Germinal center (tissue), 1 donor: ENCODE measurements at regions not wholly inside any gene's neighbourhood (a gene's known extent, or its start where the extent isn't known, plus 50 kb on each side); places are given as distances from the start of the nearest gene placed in this dataset.

Source experiments
- DNase-seq: peaks from one replicate; pipeline ENCODE4 v3.0.0; 2012; ENCODE audit warnings: mixed read lengths, low spot score

DNA sequence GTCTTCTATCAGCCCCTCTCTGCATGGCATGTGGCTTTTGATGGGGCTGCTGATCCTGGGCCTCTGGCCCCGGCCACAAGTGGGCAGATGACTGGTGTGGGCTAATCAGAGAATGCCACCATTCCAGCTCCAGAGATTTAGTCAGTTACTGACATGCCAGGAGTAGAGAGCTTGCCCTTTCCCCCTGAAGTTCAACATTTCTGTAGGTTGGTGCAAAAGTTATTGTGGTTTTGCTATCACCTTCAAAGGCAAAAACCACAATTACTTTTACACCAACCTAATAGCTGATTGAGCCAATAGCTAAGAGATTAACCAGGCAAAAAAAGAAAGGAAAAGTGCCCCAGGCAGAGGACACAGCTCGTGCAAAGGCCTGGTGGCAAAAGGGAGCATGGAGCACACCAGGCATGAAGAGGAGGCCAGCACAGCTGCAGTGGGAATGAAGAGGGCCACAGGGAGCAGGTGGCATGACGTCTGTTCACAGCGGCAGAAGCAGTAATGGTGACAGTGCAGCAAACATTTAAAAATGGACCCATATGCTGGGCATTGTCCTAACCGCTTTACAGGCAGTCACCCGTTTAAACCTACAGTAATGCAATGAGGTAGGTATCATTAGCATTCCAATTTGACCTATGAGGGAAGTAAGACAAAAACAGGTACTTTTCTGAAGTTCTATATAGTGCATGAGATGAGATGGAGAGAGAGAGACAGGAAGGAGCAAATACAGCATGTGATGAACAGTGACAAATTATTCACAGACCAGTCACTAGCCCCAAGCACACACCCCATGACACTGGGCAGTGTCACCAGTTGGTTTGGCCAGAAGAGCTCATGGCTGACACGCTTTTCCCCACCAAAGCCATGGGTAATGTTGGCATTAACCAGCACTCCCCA lies 373.0 kb upstream of the PROK2 start:
- DNase-seq = no peak

DNA sequence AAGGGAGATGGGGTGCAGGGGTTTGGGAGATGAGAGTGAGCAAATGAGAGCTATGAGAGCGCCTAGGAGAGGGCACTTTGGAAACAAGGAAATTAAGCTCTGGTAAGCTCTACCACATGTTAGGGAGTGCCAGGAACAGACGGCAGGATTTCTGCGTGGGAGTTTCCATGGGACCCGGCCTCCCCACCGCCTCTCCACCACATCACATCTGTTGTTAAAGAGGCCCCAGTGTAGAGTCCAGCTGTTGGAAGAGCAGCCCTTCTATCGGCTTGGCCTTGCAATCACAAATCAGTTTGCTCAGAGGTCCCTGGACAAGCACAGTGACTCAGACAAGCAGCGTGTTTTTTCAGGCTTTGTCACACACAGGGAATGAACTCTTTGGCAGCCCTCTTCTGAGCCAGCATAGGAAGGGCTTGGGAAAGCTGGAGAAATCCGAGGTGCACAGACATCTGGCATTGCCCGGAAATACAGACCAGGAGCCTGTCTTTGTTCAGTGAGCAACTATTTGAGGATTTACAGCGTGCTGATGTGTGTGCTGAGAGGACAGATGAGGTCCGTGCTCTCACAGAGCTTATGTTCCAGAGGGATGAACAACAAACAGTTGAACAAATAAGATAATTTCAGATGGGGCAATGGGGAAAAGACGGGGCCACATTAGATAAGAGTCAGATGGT lies 370.6 kb upstream of the PROK2 start:
- DNase-seq = no peak

DNA sequence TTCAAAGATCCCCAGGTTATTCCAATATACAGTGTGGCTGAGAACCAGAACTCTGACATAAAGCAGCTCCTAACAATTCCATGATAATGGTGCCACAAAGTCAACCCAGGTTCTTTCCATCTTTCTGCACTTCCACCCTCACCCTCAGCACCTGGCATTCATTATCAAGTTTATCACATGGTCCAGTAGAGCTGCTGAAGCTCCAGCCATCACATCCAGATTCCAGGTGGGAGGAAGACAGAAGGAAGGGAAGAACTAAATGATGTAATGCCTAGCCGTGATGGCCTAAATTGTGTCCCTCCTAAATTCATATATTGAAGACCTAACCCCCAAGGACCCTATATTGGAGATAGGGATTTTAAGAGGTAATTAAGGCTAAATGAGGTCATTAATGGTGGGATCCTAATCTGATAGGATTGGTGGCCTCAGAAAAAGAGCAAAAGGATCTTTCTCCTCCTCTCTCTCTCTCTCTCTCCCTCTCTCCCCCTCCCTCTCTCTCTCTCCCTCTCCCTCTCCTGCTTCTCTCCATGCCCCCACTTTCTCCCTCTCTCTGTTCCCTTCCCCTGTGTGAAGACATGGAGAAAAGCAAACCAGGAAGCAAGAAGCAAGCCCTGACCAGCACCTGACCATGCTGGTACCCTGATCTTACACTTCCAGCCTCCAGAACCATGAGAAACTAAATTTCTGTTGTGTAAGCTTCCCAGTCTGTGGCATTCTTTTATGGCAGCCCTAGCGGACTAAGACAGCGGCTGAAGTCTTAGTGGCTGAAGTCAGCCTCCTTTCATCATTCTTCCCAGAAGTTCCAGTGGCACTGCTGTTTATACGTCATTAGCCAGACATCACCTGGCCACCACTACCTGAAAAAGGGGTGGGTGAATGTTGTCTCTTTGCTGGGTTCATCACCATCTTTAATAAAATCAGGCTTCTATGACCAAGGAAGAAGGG lies 369.7 kb upstream of the PROK2 start:
- no peak for DNase-seq

DNA sequence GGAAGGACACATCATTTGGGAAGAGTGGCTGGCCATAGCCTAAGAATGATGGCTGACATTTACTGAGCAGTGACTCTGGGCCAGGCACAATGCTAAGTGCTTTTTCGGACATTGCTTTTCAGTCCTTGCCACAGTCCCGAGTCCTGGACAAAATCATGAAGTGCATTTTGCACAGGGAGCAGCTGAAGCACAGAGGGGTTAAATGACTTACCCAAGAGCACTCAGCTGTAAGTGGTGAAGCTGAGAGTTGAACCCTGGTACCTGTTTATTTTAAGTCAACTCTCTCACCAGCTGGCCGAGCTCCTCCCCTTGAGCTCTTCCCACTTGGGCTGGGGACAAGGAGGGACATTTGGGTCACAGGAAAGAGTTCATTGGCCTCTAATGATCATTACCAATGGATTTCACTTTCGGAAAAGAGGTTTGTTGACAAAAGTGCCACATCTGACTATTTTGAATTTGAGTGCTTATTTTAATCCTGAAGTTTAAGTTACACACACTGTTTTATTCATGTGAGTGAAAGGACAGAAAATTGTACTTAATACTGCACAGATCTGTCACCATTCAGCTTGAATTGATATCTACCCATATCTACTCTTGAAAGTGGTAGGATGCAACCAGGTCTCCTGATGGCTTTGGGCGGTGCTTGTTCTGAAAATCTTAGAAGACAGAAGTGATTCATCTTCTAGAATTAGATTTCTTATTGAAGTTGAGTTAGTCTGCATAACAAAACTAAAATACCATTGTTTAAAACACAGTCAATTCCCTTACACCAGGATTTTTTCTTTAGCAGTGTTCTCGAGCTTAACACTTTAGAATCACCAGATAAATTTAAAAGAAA lies 368.7 kb upstream of the PROK2 start:
- no peak for DNase-seq

- no peak for DNase-seq
These were observed 367.9 kb upstream of the PROK2 start for GRCh38 chr3:72152551-72153476.

DNA sequence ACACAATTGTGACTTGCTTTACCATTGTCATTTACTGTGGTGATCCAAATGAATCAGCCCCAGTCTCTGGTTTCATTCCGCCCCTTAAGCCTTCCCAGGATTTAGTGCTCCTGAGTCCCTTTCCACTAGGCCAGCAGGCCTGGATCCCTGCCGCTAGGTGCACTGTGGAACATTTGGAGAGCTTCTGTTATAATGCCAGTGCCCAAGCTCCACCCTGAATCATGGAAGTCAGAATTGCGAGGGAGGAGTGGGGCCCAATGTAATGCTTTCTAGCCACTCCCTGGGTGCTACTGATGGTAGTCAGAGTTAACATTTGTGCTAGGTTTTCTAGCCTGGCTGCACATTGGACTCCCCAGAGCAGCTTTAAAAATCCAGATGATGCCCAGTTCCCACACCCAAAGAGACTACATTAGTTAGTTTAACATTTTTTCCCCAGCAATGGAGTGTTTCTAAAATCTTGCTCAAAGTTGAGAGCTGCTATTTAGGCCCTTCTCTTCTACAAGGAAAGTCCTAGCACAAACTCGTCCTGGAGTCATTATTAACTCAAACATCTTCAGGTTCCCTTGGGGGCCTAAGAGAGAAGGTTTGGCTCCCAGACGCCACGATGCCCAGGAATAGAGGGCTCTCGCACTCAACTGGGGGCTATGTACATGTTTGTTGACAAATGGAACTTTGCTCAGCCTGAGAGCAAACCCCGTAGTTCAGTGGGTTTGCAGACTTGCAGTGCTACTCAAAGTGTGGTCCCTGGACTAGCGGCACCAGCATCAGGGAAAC lies 366.7 kb upstream of the PROK2 start:
- DNase-seq = no peak

GRCh38 chr3:72150634-72151412 lies 365.9 kb upstream of the PROK2 start:
- no peak for DNase-seq

GRCh38 chr3:72149645-72150300 lies 364.8 kb upstream of the PROK2 start:
- no peak for DNase-seq

DNA sequence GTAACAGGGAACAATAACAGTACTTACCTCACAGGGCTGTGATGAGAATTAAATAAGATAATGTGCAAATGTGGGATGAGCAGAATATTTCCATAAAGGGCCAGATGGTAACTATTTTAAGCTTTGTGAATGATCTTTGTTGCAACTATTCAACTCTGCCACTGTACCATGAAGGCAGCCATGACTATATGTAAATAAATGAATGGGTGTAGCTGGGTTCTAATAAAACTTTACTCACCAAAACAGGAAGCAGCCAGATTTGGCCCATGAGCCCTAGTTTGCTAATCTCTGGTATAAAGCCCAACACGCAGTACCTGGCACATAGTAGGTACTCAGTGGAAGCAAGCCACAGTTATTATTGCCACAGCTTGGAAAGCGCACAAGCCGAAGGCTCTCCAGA lies 362.7 kb upstream of the PROK2 start:
- no peak for DNase-seq

DNA sequence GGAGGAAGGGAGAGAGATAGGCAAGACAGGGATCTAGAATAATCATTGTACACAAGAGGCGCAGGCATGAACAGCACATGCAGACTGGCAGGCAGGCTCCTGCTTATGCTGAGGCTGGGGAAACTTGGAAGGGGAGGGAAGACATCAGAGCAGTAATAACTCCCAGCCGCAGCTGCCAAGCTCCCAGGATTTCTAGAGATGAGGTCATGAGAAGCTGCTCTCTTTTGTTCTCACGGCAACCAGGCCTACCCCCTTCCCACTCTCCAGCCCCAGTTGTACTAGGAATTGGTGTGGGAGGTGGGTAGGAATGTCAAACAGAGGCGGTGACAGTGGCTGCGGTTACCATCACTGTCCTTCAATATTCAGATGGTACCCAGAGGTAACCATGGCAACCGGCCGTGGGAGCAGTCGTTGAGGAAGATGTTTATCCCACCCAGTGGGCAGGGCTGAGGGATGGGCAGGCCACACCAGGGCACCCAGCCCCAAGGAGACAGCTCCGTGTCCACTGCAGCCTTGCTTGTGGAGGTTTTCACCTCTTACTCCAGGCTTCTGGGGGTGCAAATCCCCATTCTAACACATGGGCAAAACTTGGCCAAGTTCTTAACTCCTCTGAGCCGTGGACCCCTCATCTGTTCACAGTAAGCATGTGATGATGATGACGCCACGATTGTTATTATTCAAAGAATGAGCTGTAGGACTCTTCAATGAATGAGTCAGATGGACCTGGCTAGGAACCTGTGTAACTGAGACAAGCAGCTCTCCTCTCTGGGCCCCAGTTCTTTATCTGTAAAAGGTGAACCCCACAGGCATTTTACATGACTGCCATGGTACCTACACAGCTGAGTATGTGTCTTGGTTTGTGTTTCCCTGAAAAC lies 360.8 kb upstream of the PROK2 start:
- DNase-seq = no peak

DNA sequence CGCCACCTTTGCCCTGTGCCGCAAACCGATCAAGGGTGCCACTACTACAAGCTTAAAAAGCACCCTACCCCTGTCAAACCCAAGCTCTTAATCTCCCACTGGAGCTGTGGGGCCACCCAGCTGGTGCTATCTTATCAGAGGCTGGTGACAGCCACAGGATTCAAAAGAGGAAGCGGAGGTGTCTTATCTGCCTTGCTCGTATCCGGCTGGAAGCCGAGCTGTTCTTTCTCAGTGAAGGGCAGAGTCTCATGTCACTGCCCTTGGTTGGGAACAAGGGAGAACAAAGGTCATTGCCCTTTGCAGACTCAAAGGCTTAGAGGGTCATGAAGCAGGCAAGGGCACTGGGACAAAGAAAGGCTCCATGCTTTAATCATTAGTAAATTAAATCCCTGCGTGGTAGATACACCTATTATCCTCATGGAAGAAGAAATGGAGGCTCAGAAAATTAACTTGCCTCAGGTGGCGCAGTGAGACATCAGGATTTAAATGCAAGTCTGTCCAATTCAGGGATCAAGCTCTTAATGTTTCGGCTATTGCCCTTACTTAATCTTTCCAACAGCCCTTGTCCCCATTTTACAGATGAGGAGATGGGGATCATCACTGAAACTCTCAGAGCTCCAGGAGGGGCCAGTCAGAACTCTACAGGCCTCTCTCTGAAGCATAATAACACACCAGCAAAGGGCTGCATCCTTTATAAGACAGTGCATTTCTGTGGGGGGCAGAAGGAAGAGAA lies 360.0 kb upstream of the PROK2 start:
- DNase-seq = peak; percentile 63

DNA sequence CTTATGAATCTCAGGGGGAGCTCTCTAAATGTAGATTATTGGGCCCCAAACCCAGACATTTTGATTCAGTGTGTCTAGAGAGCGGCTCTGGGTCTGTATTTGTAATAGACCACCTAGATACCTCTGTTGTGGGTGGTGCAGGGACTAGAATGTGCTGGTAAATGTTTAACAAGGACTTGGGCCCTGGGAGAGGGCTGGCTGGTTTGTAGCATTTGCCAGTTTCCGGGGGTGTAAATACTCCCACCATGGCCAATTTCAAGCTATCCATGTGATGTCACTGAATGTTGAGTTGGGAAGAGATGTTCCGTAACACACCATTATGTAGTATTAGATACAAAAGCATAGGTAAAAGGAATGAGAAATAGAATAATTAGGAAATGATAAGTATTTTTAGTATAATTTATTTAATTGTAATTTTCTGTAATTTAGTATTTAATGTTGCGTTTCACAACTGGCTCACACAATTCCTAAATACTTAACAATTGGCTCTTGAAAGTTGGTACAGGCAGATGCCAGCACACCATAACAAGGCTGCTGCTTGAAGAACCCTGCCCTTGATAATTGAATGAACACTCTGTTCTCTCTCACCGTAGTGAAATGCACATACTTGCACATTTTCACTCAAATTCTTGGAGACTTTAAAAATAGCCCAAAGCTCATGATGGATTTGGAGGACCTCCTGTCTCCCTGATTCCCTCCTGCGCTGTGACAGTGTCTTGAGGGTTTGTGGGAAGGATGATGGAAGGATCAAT lies 359.2 kb upstream of the PROK2 start:
- no peak for DNase-seq

- DNase-seq = no peak
These were observed 358.4 kb upstream of the PROK2 start for GRCh38 chr3:72143322-72143721.

DNA sequence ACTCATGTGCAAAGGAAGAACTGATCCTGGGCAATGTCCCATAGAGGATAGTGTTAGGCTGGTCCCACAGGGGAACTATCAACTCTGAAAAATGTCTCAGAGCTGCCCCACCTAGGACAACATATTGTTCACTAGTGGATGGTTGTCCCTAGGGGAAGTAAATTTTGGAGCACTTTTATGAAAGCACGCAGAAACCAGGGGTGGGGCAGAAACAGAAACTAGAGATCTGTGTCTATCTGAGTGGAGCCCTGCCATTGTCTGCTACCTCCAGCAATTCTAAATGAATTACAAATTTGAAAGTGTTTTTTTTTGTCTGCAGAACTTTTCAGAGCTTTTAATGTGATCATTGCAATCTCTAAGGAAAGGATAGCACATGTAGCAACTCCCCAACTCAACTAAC lies 357.1 kb upstream of the PROK2 start:
- DNase-seq = no peak

DNA sequence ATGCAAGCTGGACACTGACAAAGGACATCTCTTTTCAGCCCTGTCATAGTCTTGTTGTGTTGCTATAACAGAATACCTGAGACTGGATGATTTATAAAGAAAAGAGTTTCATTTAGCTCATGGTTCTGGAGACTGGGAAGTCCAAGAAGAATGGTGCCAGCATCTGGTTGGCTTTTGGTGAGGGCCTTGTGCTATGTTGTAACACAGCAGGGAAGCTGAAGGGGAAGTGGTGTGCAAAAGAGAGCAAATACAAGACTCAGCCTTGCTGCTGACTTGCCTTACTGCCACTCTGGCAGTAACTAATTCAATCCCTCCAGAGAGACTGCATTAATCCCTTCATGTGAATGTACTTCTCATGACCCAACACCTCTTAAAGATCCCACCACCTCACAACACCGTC lies 356.3 kb upstream of the PROK2 start:
- DNase-seq = no peak

GRCh38 chr3:72139316-72139715 lies 354.4 kb upstream of the PROK2 start:
- no peak for DNase-seq
